ENCODE measurements at regions not wholly inside any gene's neighbourhood (a gene's known extent, or its start where the extent isn't known, plus 50 kb on each side); places are given as distances from the start of the nearest gene placed in this dataset.

GRCh38 chr7:106183952-106184351, 71.8 kb upstream of the SYPL1 start:
- Mint-ChIP-seq H3K4me3 (ENCODE audit: unreplicated experiment) (no peak overlapping the region), H3K9me3 (ENCODE audit: unreplicated experiment) (no peaks in the 10 kb centered on the region), H3K27me3 (ENCODE audit: unreplicated experiment) (peaks cover 24% of the 10 kb centered on the region), H3K36me3 (ENCODE audit: unreplicated experiment) (peaks cover 2% of the 10 kb centered on the region), H3K4me1 (ENCODE audit: unreplicated experiment) (peaks cover 8% of the 10 kb centered on the region), H3K27ac (ENCODE audit: unreplicated experiment) (no peak overlapping the region)
- no peak for TF ChIP-seq CTCF (IDR thresholded peaks at IDR 0.05)
- no peak for DNase-seq (ENCODE audit: extremely low spot score, unreplicated experiment)

GRCh38 chr7:106182904-106183303, 70.8 kb upstream of the SYPL1 start:
- peaks cover 15% of the 10 kb centered on the region for H3K4me1 Mint-ChIP-seq (ENCODE audit: unreplicated experiment)
- H3K27me3 Mint-ChIP-seq (ENCODE audit: unreplicated experiment): peaks cover 13% of the 10 kb centered on the region
- DNase-seq (ENCODE audit: extremely low spot score, unreplicated experiment): no peak
- no peak overlapping the region for H3K4me3 Mint-ChIP-seq (ENCODE audit: unreplicated experiment)
- no peak for TF ChIP-seq CTCF (IDR thresholded peaks at IDR 0.05)
- peaks cover 2% of the 10 kb centered on the region for H3K36me3 Mint-ChIP-seq (ENCODE audit: unreplicated experiment)
- H3K27ac Mint-ChIP-seq (ENCODE audit: unreplicated experiment): no peak overlapping the region
- no peaks in the 10 kb centered on the region for H3K9me3 Mint-ChIP-seq (ENCODE audit: unreplicated experiment)

GRCh38 chr7:106181658-106182265, 69.7 kb upstream of the SYPL1 start:
- peaks cover 19% of the 10 kb centered on the region for H3K4me1 Mint-ChIP-seq (ENCODE audit: unreplicated experiment)
- no peak for DNase-seq (ENCODE audit: extremely low spot score, unreplicated experiment)
- TF ChIP-seq CTCF (IDR thresholded peaks at IDR 0.05): no peak
- peaks cover 8% of the 10 kb centered on the region for H3K27me3 Mint-ChIP-seq (ENCODE audit: unreplicated experiment)
- no peak overlapping the region for H3K27ac Mint-ChIP-seq (ENCODE audit: unreplicated experiment)
- no peaks in the 10 kb centered on the region for H3K9me3 Mint-ChIP-seq (ENCODE audit: unreplicated experiment)
- H3K4me3 Mint-ChIP-seq (ENCODE audit: unreplicated experiment): no peak overlapping the region
- H3K36me3 Mint-ChIP-seq (ENCODE audit: unreplicated experiment): peaks cover 1% of the 10 kb centered on the region

- H3K9me3 Mint-ChIP-seq (ENCODE audit: unreplicated experiment): no peaks in the 10 kb centered on the region
- peaks cover 22% of the 10 kb centered on the region for H3K4me1 Mint-ChIP-seq (ENCODE audit: unreplicated experiment)
- no peak overlapping the region for H3K27ac Mint-ChIP-seq (ENCODE audit: unreplicated experiment)
These were observed 68.6 kb upstream of the SYPL1 start for GRCh38 chr7:106180721-106181120.

GRCh38 chr7:106179256-106179655, 67.1 kb upstream of the SYPL1 start:
- H3K27ac Mint-ChIP-seq (ENCODE audit: unreplicated experiment): no peak overlapping the region
- no peak overlapping the region for H3K4me3 Mint-ChIP-seq (ENCODE audit: unreplicated experiment)
- no peak for DNase-seq (ENCODE audit: extremely low spot score, unreplicated experiment)
- peaks cover 22% of the 10 kb centered on the region for H3K4me1 Mint-ChIP-seq (ENCODE audit: unreplicated experiment)
- TF ChIP-seq CTCF (IDR thresholded peaks at IDR 0.05): no peak
- peaks cover 23% of the 10 kb centered on the region for H3K27me3 Mint-ChIP-seq (ENCODE audit: unreplicated experiment)
- H3K36me3 Mint-ChIP-seq (ENCODE audit: unreplicated experiment): no peaks in the 10 kb centered on the region
- H3K9me3 Mint-ChIP-seq (ENCODE audit: unreplicated experiment): no peaks in the 10 kb centered on the region

More at GRCh38 chr7:106180721-106181120, 68.6 kb upstream of the SYPL1 start:
- Mint-ChIP-seq H3K27me3 (ENCODE audit: unreplicated experiment) (peaks cover 14% of the 10 kb centered on the region), H3K36me3 (ENCODE audit: unreplicated experiment) (no peaks in the 10 kb centered on the region), H3K4me3 (ENCODE audit: unreplicated experiment) (no peak overlapping the region)
- no peak for DNase-seq (ENCODE audit: extremely low spot score, unreplicated experiment)
- no peak for TF ChIP-seq CTCF (IDR thresholded peaks at IDR 0.05)
